ENCODE measurements at regions not wholly inside any gene's neighbourhood (a gene's known extent, or its start where the extent isn't known, plus 50 kb on each side); places are given as distances from the start of the nearest gene placed in this dataset.

DNA sequence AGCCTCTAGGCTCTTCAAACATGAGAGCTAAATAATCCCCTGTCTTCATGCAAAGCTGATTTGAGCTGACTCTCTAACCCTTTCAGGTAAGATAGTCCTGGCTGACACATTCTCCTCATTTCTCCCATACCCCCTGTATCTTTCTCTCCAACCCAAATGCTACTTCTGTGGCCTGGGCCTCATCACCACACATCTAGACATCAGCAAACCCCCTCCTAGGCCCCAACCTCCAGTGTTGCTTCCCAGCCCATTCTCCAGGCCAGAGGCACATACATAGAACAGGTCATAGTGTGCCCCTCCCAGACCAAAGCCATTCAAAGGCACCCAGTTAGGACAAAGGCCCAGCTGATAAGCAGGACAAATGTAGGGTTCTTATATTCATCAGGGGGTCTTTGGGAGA lies 84.9 kb downstream of the ANKRD60 start:
- Mint-ChIP-seq H3K36me3 (no peaks in the 10 kb centered on the region), H3K27ac (no peak overlapping the region), H3K27me3 (ENCODE audit: low read depth in 2 of 2) (peaks cover 6 to 16% of the 10 kb centered on the region in 2 donors), H3K4me1 (no peaks in the 10 kb centered on the region), H3K4me3 (no peak overlapping the region), H3K9me3 (no peaks in the 10 kb centered on the region)
- Histone ChIP-seq H3K36me3 (ENCODE audit: control insufficient read depth, insufficient read depth, low read length) (no peaks in the 10 kb centered on the region), H3K9me3 (ENCODE audit: control insufficient read depth, insufficient read depth, low read length) (no peaks in the 10 kb centered on the region), H3K4me3 (ENCODE audit: low read length) (no peak overlapping the region), H3K27me3 (ENCODE audit: control insufficient read depth, insufficient read depth, low read length) (no peaks in the 10 kb centered on the region), H3K27ac (ENCODE audit: low read length) (no peak overlapping the region), H3K4me1 (ENCODE audit: control insufficient read depth, insufficient read depth, low read length) (no peaks in the 10 kb centered on the region)
- no peak for ATAC-seq
- no peak for DNase-seq
- TF ChIP-seq, protein P1, sequence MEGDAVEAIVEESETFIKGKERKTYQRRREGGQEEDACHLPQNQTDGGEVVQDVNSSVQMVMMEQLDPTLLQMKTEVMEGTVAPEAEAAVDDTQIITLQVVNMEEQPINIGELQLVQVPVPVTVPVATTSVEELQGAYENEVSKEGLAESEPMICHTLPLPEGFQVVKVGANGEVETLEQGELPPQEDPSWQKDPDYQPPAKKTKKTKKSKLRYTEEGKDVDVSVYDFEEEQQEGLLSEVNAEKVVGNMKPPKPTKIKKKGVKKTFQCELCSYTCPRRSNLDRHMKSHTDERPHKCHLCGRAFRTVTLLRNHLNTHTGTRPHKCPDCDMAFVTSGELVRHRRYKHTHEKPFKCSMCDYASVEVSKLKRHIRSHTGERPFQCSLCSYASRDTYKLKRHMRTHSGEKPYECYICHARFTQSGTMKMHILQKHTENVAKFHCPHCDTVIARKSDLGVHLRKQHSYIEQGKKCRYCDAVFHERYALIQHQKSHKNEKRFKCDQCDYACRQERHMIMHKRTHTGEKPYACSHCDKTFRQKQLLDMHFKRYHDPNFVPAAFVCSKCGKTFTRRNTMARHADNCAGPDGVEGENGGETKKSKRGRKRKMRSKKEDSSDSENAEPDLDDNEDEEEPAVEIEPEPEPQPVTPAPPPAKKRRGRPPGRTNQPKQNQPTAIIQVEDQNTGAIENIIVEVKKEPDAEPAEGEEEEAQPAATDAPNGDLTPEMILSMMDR (IDR thresholded peaks at IDR 0.05): no peak
- intact Hi-C loops (cut with micrococcal nuclease): no loop called here

DNA sequence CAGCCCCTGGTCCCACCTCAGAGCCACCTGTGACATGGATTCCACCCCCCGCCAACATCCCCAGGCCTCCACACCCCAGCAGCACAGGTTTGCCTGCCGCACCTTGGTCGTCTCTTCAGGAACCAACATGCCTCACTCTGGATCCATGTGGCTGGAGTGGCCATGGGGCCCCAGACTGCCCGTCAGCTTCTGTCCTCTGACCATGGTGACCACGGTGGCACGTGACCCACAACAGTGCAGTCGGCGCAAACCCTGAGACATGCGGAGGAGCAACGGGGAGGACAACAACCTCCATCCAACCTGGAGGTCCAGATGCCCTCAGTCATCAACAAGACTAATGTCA lies 85.6 kb downstream of the ANKRD60 start:
- Mint-ChIP-seq H3K9me3 (no peaks in the 10 kb centered on the region), H3K27ac (no peak overlapping the region), H3K36me3 (no peaks in the 10 kb centered on the region), H3K4me1 (no peaks in the 10 kb centered on the region), H3K4me3 (no peak overlapping the region), H3K27me3 (ENCODE audit: low read depth in 2 of 2) (peaks cover 8 to 16% of the 10 kb centered on the region in 2 donors)
- H3K27me3 ChIP-seq (ENCODE audit: control insufficient read depth, insufficient read depth, low read length): no peaks in the 10 kb centered on the region
- TF ChIP-seq, protein P1 (IDR thresholded peaks at IDR 0.05): no peak
- no peaks in the 10 kb centered on the region for H3K4me1 ChIP-seq (ENCODE audit: control insufficient read depth, insufficient read depth, low read length)
- 97% methylated on average over 10 of the region's 10 CpGs for WGBS (ENCODE audit: insufficient coverage)
- H3K4me3 ChIP-seq (ENCODE audit: low read length): no peak overlapping the region
- no peak overlapping the region for H3K27ac ChIP-seq (ENCODE audit: low read length)
- H3K9me3 ChIP-seq (ENCODE audit: control insufficient read depth, insufficient read depth, low read length): no peaks in the 10 kb centered on the region
- intact Hi-C loops (cut with micrococcal nuclease): no loop called here
- H3K36me3 ChIP-seq (ENCODE audit: control insufficient read depth, insufficient read depth, low read length): no peaks in the 10 kb centered on the region
- ATAC-seq: no peak
- DNase-seq: no peak

DNA sequence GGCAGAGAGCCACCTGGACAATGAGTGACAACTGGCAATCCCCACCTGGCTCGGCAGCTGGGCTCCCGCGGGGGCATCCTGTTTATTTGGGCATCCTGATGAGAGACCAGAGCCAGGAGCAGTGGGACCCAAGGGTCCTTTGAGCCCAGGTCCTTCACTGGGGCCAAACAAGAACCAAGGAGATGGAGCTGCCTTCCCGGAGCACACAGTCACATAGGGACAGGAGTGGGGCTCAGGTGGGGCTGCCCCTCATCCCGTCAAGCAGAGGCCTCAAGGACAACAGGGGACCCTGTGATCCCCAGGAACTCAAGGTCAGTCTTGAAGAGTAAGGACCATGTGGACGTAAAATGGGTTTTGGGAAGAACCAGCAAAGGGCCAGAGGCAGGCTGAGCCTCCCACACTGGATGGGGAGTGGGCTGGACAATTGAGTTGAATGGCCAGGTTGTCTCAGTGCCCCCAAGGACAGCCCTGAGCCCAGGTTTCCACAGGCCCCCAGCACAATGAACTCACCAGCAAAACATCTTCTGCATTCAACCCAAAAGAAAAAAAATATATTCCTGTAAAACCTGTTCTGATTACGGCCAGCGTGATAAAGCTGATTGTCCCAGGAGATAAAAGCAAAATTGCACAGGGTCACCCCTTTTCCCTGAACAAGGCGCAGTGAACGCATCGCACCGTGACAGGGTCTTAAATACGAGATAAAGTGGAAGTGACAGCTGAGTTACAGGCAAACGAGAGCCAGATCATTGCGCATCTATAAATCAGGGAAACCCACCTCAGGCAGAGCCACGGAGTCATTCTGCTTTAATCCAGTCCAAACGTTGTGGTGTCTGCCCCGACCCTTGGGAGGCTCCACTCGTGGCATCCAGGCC lies 86.2 kb downstream of the ANKRD60 start:
- Mint-ChIP-seq H3K27me3 (ENCODE audit: low read depth in 2 of 2) (peaks cover 10 to 16% of the 10 kb centered on the region in 2 donors), H3K9me3 (no peaks in the 10 kb centered on the region), H3K36me3 (no peaks in the 10 kb centered on the region), H3K4me3 (no peak overlapping the region), H3K4me1 (no peaks in the 10 kb centered on the region), H3K27ac (no peak overlapping the region)
- TF ChIP-seq, protein P1 (IDR thresholded peaks at IDR 0.05): no peak
- intact Hi-C loops (cut with micrococcal nuclease): no loop called here
- Histone ChIP-seq H3K36me3 (ENCODE audit: control insufficient read depth, insufficient read depth, low read length) (no peaks in the 10 kb centered on the region), H3K4me1 (ENCODE audit: control insufficient read depth, insufficient read depth, low read length) (no peaks in the 10 kb centered on the region), H3K27ac (ENCODE audit: low read length) (no peak overlapping the region), H3K9me3 (ENCODE audit: control insufficient read depth, insufficient read depth, low read length) (no peaks in the 10 kb centered on the region), H3K27me3 (ENCODE audit: control insufficient read depth, insufficient read depth, low read length) (no peaks in the 10 kb centered on the region), H3K4me3 (ENCODE audit: low read length) (no peak overlapping the region)
- ATAC-seq (no peak), DNase-seq (no peak)
- 86% methylated on average over 19 of the region's 19 CpGs for WGBS (ENCODE audit: insufficient coverage)

DNA sequence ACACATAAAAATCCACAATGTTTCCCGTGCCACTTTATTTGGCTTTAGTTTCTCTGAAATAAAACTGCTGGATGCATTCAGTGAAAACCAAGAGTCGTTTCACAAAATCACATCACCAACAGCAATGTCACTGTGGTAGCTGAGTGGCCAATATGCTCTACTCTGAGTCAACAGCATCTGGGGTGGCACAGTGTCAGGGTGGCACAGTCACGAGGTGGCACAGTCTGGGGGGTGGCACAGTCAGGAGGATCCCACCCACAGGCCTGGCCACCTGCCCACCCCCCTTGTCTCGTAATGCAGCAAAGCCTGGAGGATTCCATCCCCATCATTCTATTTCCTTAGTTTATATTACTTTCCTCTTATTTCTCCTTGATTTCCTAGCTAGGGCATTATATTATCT lies 87.0 kb downstream of the ANKRD60 start:
- DNase-seq: no peak
- H3K36me3 Mint-ChIP-seq: no peaks in the 10 kb centered on the region
- H3K9me3 Mint-ChIP-seq: no peaks in the 10 kb centered on the region
- TF ChIP-seq, protein P1 (IDR thresholded peaks at IDR 0.05): no peak
- intact Hi-C loops (cut with micrococcal nuclease): no loop called here
- H3K36me3 ChIP-seq (ENCODE audit: control insufficient read depth, insufficient read depth, low read length): no peaks in the 10 kb centered on the region
- no peaks in the 10 kb centered on the region for H3K9me3 ChIP-seq (ENCODE audit: control insufficient read depth, insufficient read depth, low read length)
- 71% methylated on average over 4 of the region's 4 CpGs for WGBS (ENCODE audit: insufficient coverage)
- no peaks in the 10 kb centered on the region for H3K4me1 Mint-ChIP-seq
- no peak overlapping the region for H3K4me3 Mint-ChIP-seq
- H3K27ac Mint-ChIP-seq: no peak overlapping the region
- ATAC-seq: no peak
- H3K4me3 ChIP-seq (ENCODE audit: low read length): no peak overlapping the region
- H3K27ac ChIP-seq (ENCODE audit: low read length): no peak overlapping the region
- no peaks in the 10 kb centered on the region for H3K27me3 ChIP-seq (ENCODE audit: control insufficient read depth, insufficient read depth, low read length)
- peaks cover 15 to 23% of the 10 kb centered on the region in 2 donors for H3K27me3 Mint-ChIP-seq (ENCODE audit: low read depth in 2 of 2)
- no peaks in the 10 kb centered on the region for H3K4me1 ChIP-seq (ENCODE audit: control insufficient read depth, insufficient read depth, low read length)

Data from natural killer cell (primary cell).